MM.1S (cell line): ENCODE measurements at regions not wholly inside any gene's neighbourhood (a gene's known extent, or its start where the extent isn't known, plus 50 kb on each side); places are given as distances from the start of the nearest gene placed in this dataset.

ENCODE experiments used
- DNase-seq: peaks from one replicate; pipeline ENCODE4 v3.0.0-alpha.2; 2015
- H2AFZ ChIP-seq: fragments of 300-600 bp; sonication (generic); 2 replicates; pipeline ENCODE4 v1.6.0; 2016; ENCODE audit warnings: antibody characterized with exemption, low read length
- H3F3A ChIP-seq: fragments of 300-600 bp; sonication (generic); 2 replicates; pipeline ENCODE4 v1.6.1; 2016; ENCODE audit warnings: mild to moderate bottlenecking, antibody characterized with exemption, low read length, moderate library complexity, mixed read lengths; ENCODE audit not compliant: insufficient read depth
- H3K27ac ChIP-seq: fragments of 300-600 bp; sonication (generic); 2 replicates; pipeline ENCODE4 v1.5.1; 2016; ENCODE audit warnings: mild to moderate bottlenecking, low read length
- H3K27me3 ChIP-seq: fragments of 300-600 bp; sonication (generic); replicated peaks from 2 replicates; pipeline ENCODE4 v1.6.0; 2016; ENCODE audit warnings: low read length; ENCODE audit not compliant: insufficient read depth
- H3K36me3 ChIP-seq: fragments of 300-600 bp; sonication (generic); replicated peaks from 2 replicates; pipeline ENCODE4 v1.6.1; 2016; ENCODE audit warnings: mild to moderate bottlenecking, low read length, mixed read lengths; ENCODE audit not compliant: insufficient read depth
- H3K4me1 ChIP-seq: fragments of 300-600 bp; sonication (generic); 2 replicates; pipeline ENCODE4 v1.6.1; 2016; ENCODE audit warnings: low read length, mixed read lengths
- H3K4me2 ChIP-seq: fragments of 300-600 bp; sonication (generic); 2 replicates; pipeline ENCODE4 v1.6.0; 2016; ENCODE audit warnings: low read depth, low read length
- H3K4me3 ChIP-seq: fragments of 300-600 bp; sonication (generic); 2 replicates; pipeline ENCODE4 v1.5.1; 2016; ENCODE audit warnings: low read length, mixed read lengths
- H3K79me2 ChIP-seq: fragments of 300-600 bp; sonication (generic); 2 replicates; pipeline ENCODE4 v1.6.1; 2016; ENCODE audit warnings: mixed run types, low read length, mixed read lengths
- H3K9ac ChIP-seq: fragments of 300-600 bp; sonication (generic); 2 replicates; pipeline ENCODE4 v1.6.1; 2016; ENCODE audit warnings: low read length, mixed read lengths
- H3K9me2 ChIP-seq: fragments of 300-600 bp; sonication (generic); replicated peaks from 2 replicates; pipeline ENCODE4 v1.6.1; 2016; ENCODE audit warnings: mild to moderate bottlenecking, low read length, mixed read lengths; ENCODE audit not compliant: insufficient read depth
- H3K9me3 ChIP-seq: fragments of 300-600 bp; sonication (generic); replicated peaks from 2 replicates; pipeline ENCODE4 v1.6.1; 2016; ENCODE audit warnings: mild to moderate bottlenecking, low read length, mixed read lengths; ENCODE audit not compliant: insufficient read depth
- H4K20me1 ChIP-seq: fragments of 300-600 bp; sonication (generic); 2 replicates; pipeline ENCODE4 v1.6.1; 2016; ENCODE audit warnings: mild to moderate bottlenecking, low read length, moderate library complexity, mixed read lengths; ENCODE audit not compliant: insufficient read depth
- EZH2 ChIP-seq: fragments of 300-600 bp; sonication (generic); optimal IDR thresholded peaks from 2 replicates; pipeline ENCODE3; 2017; ENCODE audit warnings: low read depth, mild to moderate bottlenecking, antibody characterized with exemption, low read length, mixed read lengths
- EZH2phosphoT487 ChIP-seq: fragments of 300-600 bp; sonication (generic); IDR thresholded peaks from 2 replicates; pipeline ENCODE4 v1.6.1; 2018; ENCODE audit warnings: antibody characterized with exemption, low read length
- TF ChIP-seq, protein P1 (sequence below): fragments of 300-600 bp; sonication (generic); IDR thresholded peaks from 2 replicates; pipeline ENCODE4 v1.5.1; 2016; ENCODE audit warnings: antibody characterized with exemption, low read length, mixed read lengths

DNA sequence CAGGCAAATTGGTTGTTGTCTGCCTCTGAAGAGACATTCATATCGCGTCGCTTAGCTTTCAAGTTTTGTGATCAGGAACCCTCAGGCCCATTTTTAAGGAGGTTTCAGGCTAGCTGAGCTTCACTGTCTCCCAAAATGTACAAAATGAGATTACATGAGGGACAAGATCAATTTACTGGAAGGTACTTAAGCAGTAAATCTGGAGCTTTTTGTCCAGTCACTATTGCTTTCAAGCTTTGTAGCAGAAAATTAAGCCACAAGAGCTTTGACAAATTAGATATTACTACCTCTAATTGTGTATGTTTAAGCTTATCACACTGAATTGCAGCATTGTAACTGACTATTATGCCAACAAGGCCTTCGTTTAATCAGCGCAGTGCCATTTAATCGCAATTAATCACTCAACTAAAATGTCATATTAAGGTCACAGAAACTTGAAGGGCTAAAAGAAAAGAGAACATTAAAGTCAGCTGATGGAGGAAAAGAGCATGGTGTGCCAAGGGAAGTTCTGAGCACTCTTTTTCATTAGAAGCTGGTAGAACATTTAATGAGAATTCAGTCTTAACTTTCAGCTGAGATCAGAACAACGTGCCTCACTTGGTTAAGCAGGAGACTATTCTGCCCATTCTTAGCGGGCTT is 353.0 kb downstream of the FBXO8 start:
- Histone ChIP-seq H3K36me3 (no peaks in the 10 kb centered on the region), H3K4me2 (no peak overlapping the region), H3F3A (no peaks in the 10 kb centered on the region), H3K27ac (no peak overlapping the region), H3K9me2 (no peaks in the 10 kb centered on the region), H3K9me3 (no peaks in the 10 kb centered on the region), H3K9ac (no peak overlapping the region), H3K27me3 (no peaks in the 10 kb centered on the region), H4K20me1 (no peaks in the 10 kb centered on the region), H3K79me2 (no peaks in the 10 kb centered on the region), H2AFZ (no peak overlapping the region), H3K4me3 (no peak overlapping the region), H3K4me1 (no peaks in the 10 kb centered on the region)
- no peak for DNase-seq
- no peak for TF ChIP-seq EZH2
- TF ChIP-seq, protein P1, sequence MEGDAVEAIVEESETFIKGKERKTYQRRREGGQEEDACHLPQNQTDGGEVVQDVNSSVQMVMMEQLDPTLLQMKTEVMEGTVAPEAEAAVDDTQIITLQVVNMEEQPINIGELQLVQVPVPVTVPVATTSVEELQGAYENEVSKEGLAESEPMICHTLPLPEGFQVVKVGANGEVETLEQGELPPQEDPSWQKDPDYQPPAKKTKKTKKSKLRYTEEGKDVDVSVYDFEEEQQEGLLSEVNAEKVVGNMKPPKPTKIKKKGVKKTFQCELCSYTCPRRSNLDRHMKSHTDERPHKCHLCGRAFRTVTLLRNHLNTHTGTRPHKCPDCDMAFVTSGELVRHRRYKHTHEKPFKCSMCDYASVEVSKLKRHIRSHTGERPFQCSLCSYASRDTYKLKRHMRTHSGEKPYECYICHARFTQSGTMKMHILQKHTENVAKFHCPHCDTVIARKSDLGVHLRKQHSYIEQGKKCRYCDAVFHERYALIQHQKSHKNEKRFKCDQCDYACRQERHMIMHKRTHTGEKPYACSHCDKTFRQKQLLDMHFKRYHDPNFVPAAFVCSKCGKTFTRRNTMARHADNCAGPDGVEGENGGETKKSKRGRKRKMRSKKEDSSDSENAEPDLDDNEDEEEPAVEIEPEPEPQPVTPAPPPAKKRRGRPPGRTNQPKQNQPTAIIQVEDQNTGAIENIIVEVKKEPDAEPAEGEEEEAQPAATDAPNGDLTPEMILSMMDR, result no peak
- no peak for TF ChIP-seq EZH2phosphoT487

DNA sequence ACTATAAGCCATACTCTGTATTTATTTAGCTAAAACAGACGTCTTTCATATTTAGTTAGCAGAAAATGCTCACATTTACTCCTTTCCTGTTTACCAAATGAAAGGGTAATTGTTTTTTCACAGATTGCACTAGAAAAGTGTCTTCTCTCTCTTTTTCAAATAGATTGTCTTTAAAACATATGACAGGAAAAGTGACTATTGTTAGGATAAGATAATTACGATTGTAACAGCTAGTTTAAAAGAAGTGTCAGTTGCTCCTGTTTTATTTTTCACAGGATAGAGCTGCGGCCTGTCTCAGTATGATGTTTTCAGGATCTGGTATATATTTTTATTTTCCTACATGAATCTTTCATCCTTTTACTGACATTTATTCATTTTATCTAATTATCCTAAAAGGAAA is 353.5 kb downstream of the FBXO8 start:
- H3F3A ChIP-seq, result no peaks in the 10 kb centered on the region
- no peaks in the 10 kb centered on the region for H3K36me3 ChIP-seq

DNA sequence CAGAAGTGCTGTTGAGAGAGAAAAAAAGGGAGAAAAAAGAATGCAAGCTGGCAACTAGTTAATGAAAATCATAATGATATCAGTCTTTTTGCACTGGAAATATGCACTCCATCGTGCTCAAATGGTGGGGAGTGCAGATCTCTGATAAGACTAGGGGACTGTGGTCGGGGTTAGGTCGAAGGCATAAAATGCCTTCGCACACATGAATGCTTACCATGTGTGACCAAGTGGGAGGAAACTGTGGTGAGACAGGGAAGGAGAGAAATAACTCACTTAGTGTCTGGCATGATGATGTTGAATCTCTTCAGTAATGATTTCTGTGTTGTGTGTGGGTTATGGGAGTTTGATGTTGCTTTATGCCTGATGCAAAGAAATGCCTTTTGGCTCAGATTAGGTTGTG is 358.9 kb downstream of the FBXO8 start:
- Histone ChIP-seq H2AFZ (no peak overlapping the region), H3K4me2 (no peak overlapping the region), H3K9ac (no peak overlapping the region), H3K36me3 (no peaks in the 10 kb centered on the region), H3K27ac (no peak overlapping the region), H3K4me3 (no peak overlapping the region), H3K9me2 (no peaks in the 10 kb centered on the region), H3K4me1 (no peaks in the 10 kb centered on the region), H3K9me3 (no peaks in the 10 kb centered on the region), H4K20me1 (no peaks in the 10 kb centered on the region), H3F3A (no peaks in the 10 kb centered on the region), H3K79me2 (no peaks in the 10 kb centered on the region), H3K27me3 (no peaks in the 10 kb centered on the region)
- TF ChIP-seq EZH2 (no peak), EZH2phosphoT487 (no peak)
- TF ChIP-seq, protein P1, result no peak
- no peak for DNase-seq

More for the DNA sequence above, 353.5 kb downstream of the FBXO8 start:
- no peak overlapping the region for H2AFZ ChIP-seq
- no peaks in the 10 kb centered on the region for H3K9me3 ChIP-seq
- TF ChIP-seq EZH2phosphoT487 (no peak), EZH2 (no peak)
- TF ChIP-seq, protein P1, result no peak
- H4K20me1 ChIP-seq, result no peaks in the 10 kb centered on the region
- H3K9ac ChIP-seq, result no peak overlapping the region
- DNase-seq, result no peak
- no peaks in the 10 kb centered on the region for H3K79me2 ChIP-seq
- no peaks in the 10 kb centered on the region for H3K9me2 ChIP-seq
- H3K4me1 ChIP-seq, result no peaks in the 10 kb centered on the region
- H3K27me3 ChIP-seq, result no peaks in the 10 kb centered on the region
- H3K4me2 ChIP-seq, result no peak overlapping the region
- no peak overlapping the region for H3K4me3 ChIP-seq
- no peak overlapping the region for H3K27ac ChIP-seq
